VCaP (cell line): ENCODE measurements at regions not wholly inside any gene's neighbourhood (a gene's known extent, or its start where the extent isn't known, plus 50 kb on each side); places are given as distances from the start of the nearest gene placed in this dataset.

Source experiments
- H3K27ac ChIP-seq: fragments of 450-650 bp; 2 replicates; pipeline ENCODE4 v1.5.1; 2017
- TF ChIP-seq, protein P1 (sequence below): fragments of 450-650 bp; conservative IDR thresholded peaks from 2 replicates; pipeline ENCODE4 v1.5.1; 2017; ENCODE audit warnings: mild to moderate bottlenecking, moderate library complexity

GRCh38 chr5:141778683-141779082 lies 96.7 kb upstream of the ARAP3 start:
- no peak overlapping the region for H3K27ac ChIP-seq
- TF ChIP-seq, protein P1, sequence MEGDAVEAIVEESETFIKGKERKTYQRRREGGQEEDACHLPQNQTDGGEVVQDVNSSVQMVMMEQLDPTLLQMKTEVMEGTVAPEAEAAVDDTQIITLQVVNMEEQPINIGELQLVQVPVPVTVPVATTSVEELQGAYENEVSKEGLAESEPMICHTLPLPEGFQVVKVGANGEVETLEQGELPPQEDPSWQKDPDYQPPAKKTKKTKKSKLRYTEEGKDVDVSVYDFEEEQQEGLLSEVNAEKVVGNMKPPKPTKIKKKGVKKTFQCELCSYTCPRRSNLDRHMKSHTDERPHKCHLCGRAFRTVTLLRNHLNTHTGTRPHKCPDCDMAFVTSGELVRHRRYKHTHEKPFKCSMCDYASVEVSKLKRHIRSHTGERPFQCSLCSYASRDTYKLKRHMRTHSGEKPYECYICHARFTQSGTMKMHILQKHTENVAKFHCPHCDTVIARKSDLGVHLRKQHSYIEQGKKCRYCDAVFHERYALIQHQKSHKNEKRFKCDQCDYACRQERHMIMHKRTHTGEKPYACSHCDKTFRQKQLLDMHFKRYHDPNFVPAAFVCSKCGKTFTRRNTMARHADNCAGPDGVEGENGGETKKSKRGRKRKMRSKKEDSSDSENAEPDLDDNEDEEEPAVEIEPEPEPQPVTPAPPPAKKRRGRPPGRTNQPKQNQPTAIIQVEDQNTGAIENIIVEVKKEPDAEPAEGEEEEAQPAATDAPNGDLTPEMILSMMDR: no peak

GRCh38 chr5:141778206-141778605 lies 96.2 kb upstream of the ARAP3 start:
- TF ChIP-seq, protein P1: no peak
- no peak overlapping the region for H3K27ac ChIP-seq

DNA sequence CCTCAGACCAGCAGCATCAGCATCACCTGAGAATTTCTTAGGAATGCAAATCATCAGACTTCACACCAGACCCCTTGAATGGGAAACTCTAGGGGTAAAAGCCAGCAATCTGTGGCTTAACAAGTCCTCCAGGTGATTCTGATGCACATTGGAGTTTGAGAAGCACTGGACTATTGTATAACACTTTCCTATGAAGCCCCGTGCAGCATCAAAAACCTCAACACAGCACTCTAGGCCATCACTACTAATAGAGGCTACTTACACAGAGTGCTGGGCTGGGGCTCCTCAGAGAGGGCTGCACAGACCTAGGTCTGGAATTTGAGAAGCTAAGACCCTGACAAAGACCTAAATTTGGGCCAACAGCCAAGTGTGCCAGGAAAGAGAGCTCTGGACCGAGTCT lies 95.7 kb upstream of the ARAP3 start:
- TF ChIP-seq, protein P1: no peak
- no peak overlapping the region for H3K27ac ChIP-seq

DNA sequence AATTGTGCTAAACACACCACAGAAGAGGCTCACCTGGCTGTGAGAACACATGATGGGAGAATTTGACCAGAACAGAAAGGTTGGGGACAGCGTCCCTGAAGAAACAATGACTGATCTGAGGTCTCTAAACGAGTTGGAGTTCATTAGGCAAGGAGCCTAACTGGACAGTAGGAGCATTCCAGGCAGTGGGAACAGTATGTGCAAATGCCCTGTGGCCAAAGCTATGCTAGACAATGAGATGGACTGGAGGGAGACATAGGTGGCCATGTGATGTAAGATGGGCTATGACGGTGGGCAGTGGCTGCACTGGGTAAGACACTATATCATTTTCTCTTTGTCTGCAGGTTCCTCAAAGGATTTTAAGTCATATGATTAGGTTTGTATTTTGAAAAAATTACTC lies 95.1 kb upstream of the ARAP3 start:
- no peak overlapping the region for H3K27ac ChIP-seq
- TF ChIP-seq, protein P1: no peak

DNA sequence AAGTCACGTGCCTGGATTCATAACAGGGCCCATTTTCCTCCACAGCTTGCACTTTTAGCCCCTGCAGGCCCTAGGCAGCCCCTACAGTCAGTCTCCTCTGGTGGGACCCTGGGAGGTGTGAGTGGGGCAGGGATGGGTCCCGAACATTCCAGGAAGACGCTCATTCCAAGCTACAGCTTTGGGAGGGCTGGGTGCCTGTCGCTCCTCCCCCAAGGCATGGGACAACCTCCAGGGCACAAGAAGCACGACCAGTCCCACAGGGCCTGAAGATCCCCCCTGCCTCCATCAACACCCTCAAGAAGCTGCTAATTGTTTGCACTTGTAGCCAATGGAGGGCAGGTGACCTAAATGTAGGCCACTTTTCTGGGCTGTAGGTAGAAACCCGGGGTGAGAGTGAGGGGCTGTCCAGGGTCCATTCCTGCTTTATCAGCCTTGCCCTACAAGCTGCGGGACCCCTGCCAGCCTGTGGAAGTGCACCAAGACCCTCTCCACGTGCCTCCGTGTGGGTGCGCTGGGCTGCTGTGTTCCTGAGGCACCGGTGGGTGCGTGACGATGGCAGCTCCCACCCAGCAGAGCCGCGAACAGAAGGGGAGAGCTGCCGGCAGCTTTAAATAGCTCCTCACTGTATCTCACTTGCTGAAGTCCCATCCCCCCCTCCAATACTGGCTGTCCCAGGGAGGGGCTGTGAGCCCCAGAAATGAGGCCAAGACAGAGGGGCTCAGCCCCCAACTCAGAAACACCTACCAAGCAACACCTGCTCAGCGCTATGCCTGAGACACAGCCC lies 91.9 kb upstream of the ARAP3 start:
- TF ChIP-seq, protein P1: no peak
- H3K27ac ChIP-seq: no peak overlapping the region

DNA sequence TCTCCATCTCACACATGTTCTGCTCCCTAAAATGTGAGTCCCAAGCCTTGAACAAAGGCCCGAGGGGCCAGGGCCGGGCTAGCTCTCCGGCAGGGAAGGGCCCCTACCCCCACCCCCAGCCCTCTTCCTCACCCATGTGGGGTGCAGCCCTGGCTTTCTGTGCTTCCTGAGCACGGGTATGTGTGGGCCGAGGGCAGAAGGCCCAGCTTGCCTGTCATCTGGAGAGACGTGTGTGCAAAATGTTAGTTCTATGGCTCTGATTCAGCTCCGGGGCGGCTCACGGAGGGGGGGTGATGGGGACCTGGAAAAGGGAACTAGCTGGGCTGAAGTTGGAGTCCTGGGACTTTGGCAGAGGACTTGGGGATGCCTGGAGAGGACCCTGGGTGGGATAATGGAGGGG lies 90.3 kb upstream of the ARAP3 start:
- H3K27ac ChIP-seq: no peak overlapping the region; the same call in 1 of the 2 replicates
- TF ChIP-seq, protein P1: no peak

DNA sequence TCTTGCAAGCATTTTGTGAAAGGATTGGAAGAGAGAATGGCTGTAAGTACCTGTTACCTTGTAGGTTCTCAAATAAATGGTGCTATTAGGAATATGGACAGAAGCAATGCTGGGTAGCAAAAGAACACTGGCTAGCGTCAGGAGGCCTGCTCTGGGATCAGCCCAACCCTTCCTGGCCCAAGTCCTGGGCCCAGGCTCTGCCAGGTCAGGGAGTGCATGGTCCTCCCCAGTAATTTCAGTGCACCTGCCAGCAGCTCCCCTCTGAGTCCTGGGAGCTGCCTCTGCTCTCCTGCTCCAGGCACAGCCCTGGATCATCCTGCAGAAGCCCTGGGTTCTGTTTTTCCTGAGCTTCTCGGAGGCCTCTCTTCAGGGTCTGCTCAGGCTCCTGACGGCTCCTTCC lies 89.5 kb upstream of the ARAP3 start:
- TF ChIP-seq, protein P1: no peak

More for the DNA sequence above, 89.5 kb upstream of the ARAP3 start:
- no peak overlapping the region; the same call in 1 of the 2 replicates for H3K27ac ChIP-seq
